SK-N-SH treated with all-trans-retinoic acid at 6 μM for 48 hours (cell line): ENCODE measurements at regions not wholly inside any gene's neighbourhood (a gene's known extent, or its start where the extent isn't known, plus 50 kb on each side); places are given as distances from the start of the nearest gene placed in this dataset.

Source experiments
- ATAC-seq: fragments of 200-7000 bp; cut with Tn5 transposase; 3 replicates; pipeline ENCODE4 v1.9.1; 2020; ENCODE audit warnings: mild to moderate bottlenecking, moderate library complexity
- ARNTL ChIP-seq: fragments of 450-650 bp; formaldehyde crosslinking; IDR thresholded peaks from 2 replicates; pipeline ENCODE4 v1.5.0; 2020; ENCODE audit warnings: low read depth, mild to moderate bottlenecking, moderate library complexity, borderline replicate concordance
- BACH2 ChIP-seq: fragments of 250-450 bp; sonication (Bioruptor Pico); IDR thresholded peaks from 2 replicates; pipeline ENCODE4 v1.9.0; 2021; ENCODE audit warnings: mild to moderate bottlenecking, borderline replicate concordance
- CSDC2 ChIP-seq: fragments of 250-450 bp; sonication (Bioruptor Pico); IDR thresholded peaks from 2 replicates; pipeline ENCODE4 v1.5.0; 2020; ENCODE audit warnings: mild to moderate bottlenecking, moderate library complexity
- CSRNP3 ChIP-seq: fragments of 250-450 bp; sonication (Bioruptor Pico); IDR thresholded peaks from 2 replicates; pipeline ENCODE4 v1.5.1; 2021; ENCODE audit warnings: mild to moderate bottlenecking, moderate library complexity
- ESRRG ChIP-seq: fragments of 250-450 bp; sonication (Bioruptor Pico); IDR thresholded peaks from 2 replicates; pipeline ENCODE4 v1.6.1; 2021; ENCODE audit warnings: mild to moderate bottlenecking
- GLIS3 ChIP-seq: fragments of 250-450 bp; sonication (Bioruptor Pico); IDR thresholded peaks from 2 replicates; pipeline ENCODE4 v1.5.0; 2020; ENCODE audit warnings: mild to moderate bottlenecking, moderate library complexity
- ISL1 ChIP-seq: fragments of 250-450 bp; sonication (Bioruptor Pico); IDR thresholded peaks from 2 replicates; pipeline ENCODE4 v2.1.2; 2022; ENCODE audit warnings: mild to moderate bottlenecking, moderate library complexity
- PATZ1 ChIP-seq: fragments of 250-450 bp; sonication (Bioruptor Pico); IDR thresholded peaks from 2 replicates; pipeline ENCODE4 v1.8.0; 2020; ENCODE audit warnings: mild to moderate bottlenecking, moderate library complexity, borderline replicate concordance
- POU6F1 ChIP-seq: fragments of 250-450 bp; sonication (Bioruptor Pico); IDR thresholded peaks from 2 replicates; pipeline ENCODE4 v1.8.0; 2021; ENCODE audit warnings: low read depth, mild to moderate bottlenecking, moderate library complexity, borderline replicate concordance
- PPARA ChIP-seq: fragments of 250-450 bp; sonication (Bioruptor Pico); IDR thresholded peaks from 2 replicates; pipeline ENCODE4 v1.5.0; 2020; ENCODE audit warnings: mild to moderate bottlenecking, borderline replicate concordance
- RARB ChIP-seq: fragments of 250-450 bp; sonication (Bioruptor Pico); IDR thresholded peaks from 2 replicates; pipeline ENCODE4 v1.8.0; 2021; ENCODE audit warnings: mild to moderate bottlenecking, moderate library complexity
- SNAI2 ChIP-seq: fragments of 250-450 bp; sonication (Bioruptor Pico); IDR thresholded peaks from 2 replicates; pipeline ENCODE4 v1.5.0; 2020; ENCODE audit warnings: mild to moderate bottlenecking, moderate library complexity
- TCF4 ChIP-seq: fragments of 250-450 bp; sonication (Bioruptor Pico); IDR thresholded peaks from 2 replicates; pipeline ENCODE4 v1.8.0; 2021; ENCODE audit warnings: mild to moderate bottlenecking, moderate library complexity, borderline replicate concordance
- TOX ChIP-seq: fragments of 250-450 bp; sonication (Bioruptor Pico); IDR thresholded peaks from 2 replicates; pipeline ENCODE4 v1.8.0; 2021; ENCODE audit warnings: mild to moderate bottlenecking, moderate library complexity, borderline replicate concordance
- TSHZ2 ChIP-seq: fragments of 250-450 bp; sonication (Bioruptor Pico); IDR thresholded peaks from 2 replicates; pipeline ENCODE4 v1.5.0; 2020; ENCODE audit warnings: mild to moderate bottlenecking, moderate library complexity
- ZC3H10 ChIP-seq: fragments of 250-450 bp; sonication (Bioruptor Pico); IDR thresholded peaks from 2 replicates; pipeline ENCODE4 v1.5.1; 2021; ENCODE audit warnings: mild to moderate bottlenecking, moderate library complexity
- ZFP3 ChIP-seq: fragments of 250-450 bp; sonication (Bioruptor Pico); IDR thresholded peaks from 2 replicates; pipeline ENCODE4 v1.5.0; 2020; ENCODE audit warnings: mild to moderate bottlenecking, moderate library complexity
- ZFP30 ChIP-seq: fragments of 450-650 bp; formaldehyde crosslinking; IDR thresholded peaks from 2 replicates; pipeline ENCODE4 v1.5.0; 2022; ENCODE audit warnings: mild to moderate bottlenecking, moderate library complexity
- ZNF565 ChIP-seq: fragments of 450-650 bp; formaldehyde crosslinking; conservative IDR thresholded peaks from 2 replicates; pipeline ENCODE4 v1.5.0; 2020; ENCODE audit warnings: low read depth, mild to moderate bottlenecking, moderate library complexity
- TF ChIP-seq, protein P1 (sequence below): fragments of 250-450 bp; sonication (Bioruptor Pico); IDR thresholded peaks from 2 replicates; pipeline ENCODE4 v1.5.1; 2020; ENCODE audit warnings: low read depth, mild to moderate bottlenecking, moderate library complexity

DNA sequence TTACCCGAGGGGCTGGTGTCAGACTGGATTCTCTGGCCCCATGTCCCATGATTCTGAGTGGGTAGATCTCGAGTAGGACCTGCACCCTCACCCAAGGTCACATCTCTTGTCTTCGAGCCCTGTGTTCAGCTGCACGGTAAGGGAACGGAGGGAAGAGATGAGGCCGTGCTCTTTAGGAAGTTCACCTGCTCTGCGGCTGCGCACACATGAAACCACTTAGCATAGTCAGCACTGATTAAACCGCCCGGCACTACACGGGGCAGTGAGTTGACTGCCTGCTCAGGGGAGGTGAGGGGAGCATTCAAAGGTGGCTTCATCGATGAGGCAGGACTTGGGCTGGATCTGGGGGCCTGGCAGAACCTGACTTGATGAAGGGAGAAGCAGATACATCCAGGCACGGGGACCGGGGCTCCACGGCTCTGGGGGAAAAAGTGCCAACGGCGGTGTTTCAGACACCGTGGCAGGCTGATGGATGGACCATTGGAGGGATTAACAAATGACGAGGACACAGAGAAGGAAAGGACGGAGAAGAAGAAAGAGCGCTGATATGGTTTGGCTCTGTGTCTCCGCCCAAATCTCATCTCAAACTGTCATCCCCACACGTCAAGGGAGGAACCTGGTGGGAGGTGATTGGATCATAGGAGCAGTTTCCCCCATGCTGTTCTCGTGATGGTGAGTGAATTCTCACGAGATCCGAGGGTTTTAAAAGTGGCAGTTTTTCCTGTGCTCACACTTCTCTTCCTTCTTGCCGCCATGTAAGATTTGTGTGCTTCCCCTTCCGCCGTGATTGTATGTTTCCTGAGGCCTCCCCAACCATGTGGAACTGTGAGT lies 248.6 kb downstream of the CYP26B1 start:
- TF ChIP-seq ZC3H10 (CRISPR knock-in tag), result no peak
- no peak for TF ChIP-seq BACH2 (CRISPR knock-in tag)
- TF ChIP-seq ZNF565 (CRISPR knock-in tag), result no peak
- TF ChIP-seq GLIS3 (CRISPR knock-in tag), result no peak
- no peak for TF ChIP-seq ZFP30 (CRISPR knock-in tag)
- TF ChIP-seq ESRRG, result no peak
- TF ChIP-seq TSHZ2, result no peak
- no peak for TF ChIP-seq PATZ1 (CRISPR knock-in tag)
- TF ChIP-seq, protein P1, sequence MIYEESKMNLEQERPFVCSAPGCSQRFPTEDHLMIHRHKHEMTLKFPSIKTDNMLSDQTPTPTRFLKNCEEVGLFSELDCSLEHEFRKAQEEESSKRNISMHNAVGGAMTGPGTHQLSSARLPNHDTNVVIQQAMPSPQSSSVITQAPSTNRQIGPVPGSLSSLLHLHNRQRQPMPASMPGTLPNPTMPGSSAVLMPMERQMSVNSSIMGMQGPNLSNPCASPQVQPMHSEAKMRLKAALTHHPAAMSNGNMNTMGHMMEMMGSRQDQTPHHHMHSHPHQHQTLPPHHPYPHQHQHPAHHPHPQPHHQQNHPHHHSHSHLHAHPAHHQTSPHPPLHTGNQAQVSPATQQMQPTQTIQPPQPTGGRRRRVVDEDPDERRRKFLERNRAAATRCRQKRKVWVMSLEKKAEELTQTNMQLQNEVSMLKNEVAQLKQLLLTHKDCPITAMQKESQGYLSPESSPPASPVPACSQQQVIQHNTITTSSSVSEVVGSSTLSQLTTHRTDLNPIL, result no peak
- no peak for TF ChIP-seq RARB (CRISPR knock-in tag)
- no peak for ATAC-seq

DNA sequence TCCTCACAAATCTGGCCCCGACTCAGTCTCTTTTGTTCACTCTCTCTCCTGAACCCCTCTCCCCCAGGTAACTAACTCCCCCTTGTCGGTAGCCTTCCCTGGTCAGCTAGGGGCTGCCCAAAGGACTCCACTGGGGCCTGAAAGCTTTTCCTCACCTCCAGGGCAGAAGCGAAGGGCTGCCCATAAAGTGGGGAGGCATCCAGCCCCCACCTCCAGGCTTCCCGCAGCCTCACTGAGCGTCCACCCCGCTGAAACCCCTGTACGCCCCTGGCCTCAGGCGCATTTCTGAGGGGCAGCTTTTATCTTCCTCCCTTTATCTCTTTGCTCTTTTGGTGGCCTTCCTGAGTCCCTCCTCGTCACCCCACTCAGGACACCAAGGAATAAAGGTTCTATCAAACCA lies 249.3 kb downstream of the CYP26B1 start:
- TF ChIP-seq ARNTL (CRISPR knock-in tag) (no peak), CSDC2 (CRISPR knock-in tag) (no peak), RARB (CRISPR knock-in tag) (no peak), BACH2 (CRISPR knock-in tag) (no peak), ZFP30 (CRISPR knock-in tag) (no peak), TSHZ2 (no peak), ESRRG (no peak), ZC3H10 (CRISPR knock-in tag) (no peak), PPARA (CRISPR knock-in tag) (no peak), POU6F1 (CRISPR knock-in tag) (no peak), TOX (CRISPR knock-in tag) (no peak), GLIS3 (CRISPR knock-in tag) (no peak), ISL1 (CRISPR knock-in tag) (no peak), ZFP3 (CRISPR knock-in tag) (no peak), TCF4 (no peak), CSRNP3 (CRISPR knock-in tag) (no peak), SNAI2 (CRISPR knock-in tag) (no peak)
- TF ChIP-seq, protein P1, result no peak
- TF ChIP-seq, all 23 proteins: peak for 0
- ATAC-seq, result no peak
